T1000 (cell line): ENCODE measurements at regions not wholly inside any gene's neighbourhood (a gene's known extent, or its start where the extent isn't known, plus 50 kb on each side); places are given as distances from the start of the nearest gene placed in this dataset.
"Not testable (repeated sequence)": the region's sequence is repeated elsewhere in the genome, so short reads cannot be mapped to it uniquely, and the experiment has no call there.

ENCODE experiments used
- DNase-seq: peaks from one replicate; lab custom pipeline; 2025; ENCODE audit warnings: mixed read lengths; lab: John Stamatoyannopoulos, UW

DNA sequence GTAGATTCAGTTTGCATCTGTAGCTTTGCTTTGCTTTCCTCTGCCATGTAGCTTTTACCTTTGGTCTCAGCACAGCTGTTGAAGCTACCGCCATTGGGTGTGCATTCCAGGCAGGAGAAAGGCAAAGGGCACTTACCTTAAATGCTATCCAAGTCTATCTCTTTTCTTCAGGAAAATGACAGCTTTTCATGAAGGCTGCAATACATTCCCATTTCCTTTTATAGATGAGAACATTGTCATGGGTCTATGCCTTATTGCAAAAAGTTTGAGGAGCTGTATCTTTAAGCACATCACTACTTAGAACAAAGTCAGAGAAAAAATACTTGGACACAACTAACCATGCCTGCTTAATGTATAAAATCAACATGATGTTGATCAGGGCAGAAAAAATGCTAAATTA lies 266.8 kb downstream of the DOK5 start:
- no peak for DNase-seq

- no peak for DNase-seq
These were observed 261.0 kb downstream of the DOK5 start for GRCh38 chr20:54736421-54736820.

DNA sequence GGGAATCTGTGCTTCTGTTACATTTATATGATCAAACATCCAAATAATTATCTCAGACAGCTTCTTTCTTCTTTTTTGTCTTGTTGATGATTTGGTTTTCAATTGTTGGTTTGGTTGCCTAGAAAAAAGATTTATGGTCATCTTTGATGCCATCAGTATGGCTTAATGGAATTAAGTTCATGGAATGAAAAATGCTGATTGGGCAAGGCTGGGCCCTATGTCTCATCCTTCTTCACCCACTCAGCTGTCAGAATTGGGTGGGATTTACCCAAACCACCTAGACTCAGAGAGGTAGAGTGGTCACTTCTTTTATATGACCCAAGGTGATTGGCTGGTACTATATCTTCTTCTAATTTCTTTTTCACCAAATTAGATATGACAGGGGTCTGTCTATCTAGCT lies 258.3 kb downstream of the DOK5 start:
- DNase-seq = no peak

DNA sequence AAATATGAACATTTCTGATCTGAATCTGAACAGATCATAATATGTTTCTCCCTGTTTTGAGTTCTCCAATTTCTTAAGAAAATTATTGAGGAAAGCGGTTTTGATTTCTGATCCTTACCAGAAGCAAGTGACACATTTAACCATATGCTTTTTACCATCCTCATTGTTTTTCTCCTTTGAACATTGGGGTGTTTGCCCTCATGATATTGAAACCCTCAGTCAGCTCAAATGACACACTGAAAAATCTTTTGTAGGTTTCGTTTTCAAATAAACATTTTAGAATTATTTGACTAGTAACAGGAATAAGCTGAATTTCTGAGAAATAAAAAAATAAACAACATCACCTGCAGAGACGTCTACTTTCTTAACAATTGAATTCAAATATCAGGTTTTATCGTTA lies 252.1 kb downstream of the DOK5 start:
- DNase-seq = no peak

DNA sequence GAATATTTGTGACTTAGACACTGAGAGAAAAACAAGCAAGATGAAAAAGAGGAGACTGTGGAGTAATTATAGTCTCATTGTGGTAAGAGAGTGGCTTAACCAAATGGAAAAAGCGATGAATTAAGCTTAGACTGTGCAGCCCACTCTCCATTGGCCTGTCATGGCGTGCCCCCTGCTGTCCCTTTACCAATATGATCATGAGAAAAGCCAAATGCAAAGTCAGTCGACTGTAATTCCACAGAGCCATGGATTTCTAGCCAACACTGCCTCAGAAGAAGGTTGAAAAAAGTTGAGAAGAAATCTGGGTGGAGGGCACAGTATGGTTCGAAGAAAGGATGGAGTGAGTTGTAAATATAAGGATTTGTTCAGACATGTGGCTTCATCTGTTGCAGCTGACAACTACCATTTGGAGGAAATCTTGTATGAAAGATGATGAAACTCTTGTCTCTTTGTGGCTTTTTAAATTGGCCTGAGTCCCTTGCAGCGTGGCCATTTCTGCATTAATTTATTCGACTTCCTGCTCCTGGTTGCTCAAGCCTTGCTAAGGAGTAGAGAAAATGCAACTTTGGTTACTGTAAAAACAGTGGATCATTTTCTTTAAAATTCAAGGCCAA lies 251.4 kb downstream of the DOK5 start:
- DNase-seq = no peak

DNA sequence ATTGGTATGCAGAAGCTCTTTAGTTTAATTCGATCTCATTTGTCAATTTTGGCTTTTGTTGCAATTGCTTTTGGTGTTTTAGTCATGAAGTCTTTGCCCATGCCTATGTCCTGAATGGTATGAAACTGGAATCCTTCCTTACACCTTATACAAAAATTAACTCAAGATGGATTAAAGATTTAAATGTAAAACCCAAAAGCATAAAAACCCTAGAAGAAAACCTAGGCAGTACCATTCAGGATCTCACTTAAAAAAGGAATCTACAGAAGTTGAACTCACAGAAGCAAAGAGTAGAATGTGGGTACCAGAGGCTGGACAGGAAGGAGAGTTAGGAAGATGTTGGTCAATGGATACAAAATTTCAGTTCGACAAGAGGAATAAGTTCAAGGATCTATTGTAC lies 249.9 kb downstream of the DOK5 start:
- DNase-seq = not testable (repeated sequence)

GRCh38 chr20:54723723-54724122 lies 248.3 kb downstream of the DOK5 start:
- DNase-seq = no peak

GRCh38 chr20:54717983-54718382 lies 242.6 kb downstream of the DOK5 start:
- DNase-seq = no peak

GRCh38 chr20:54716790-54717189 lies 241.4 kb downstream of the DOK5 start:
- no peak for DNase-seq

DNA sequence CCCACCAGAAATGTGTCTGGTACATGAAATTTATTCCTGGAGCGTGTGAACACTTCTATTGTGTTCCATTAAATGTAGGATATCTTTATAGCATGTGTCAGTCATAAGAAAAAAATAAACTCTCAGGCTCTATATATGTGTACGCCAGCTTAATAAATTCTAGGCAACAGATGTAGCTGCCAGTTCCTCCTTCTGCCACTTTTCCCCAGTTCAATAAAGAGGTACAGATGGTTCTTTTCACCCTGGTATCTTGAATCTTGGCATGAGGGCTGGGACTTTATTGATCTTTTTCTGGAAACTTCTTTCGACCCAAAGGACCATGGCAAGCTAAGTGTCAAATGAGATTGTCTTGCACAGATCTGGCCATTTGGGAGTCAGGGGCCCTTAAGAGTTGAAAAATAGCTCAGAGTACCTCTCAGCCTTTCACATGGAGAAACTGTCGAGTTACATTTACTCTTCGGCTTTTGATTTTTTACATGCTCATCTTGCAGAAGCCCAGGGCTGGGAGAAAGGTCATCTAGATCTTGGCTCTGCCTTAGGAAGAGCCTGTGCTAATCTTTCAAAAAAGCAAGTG lies 240.9 kb downstream of the DOK5 start:
- no peak for DNase-seq

DNA sequence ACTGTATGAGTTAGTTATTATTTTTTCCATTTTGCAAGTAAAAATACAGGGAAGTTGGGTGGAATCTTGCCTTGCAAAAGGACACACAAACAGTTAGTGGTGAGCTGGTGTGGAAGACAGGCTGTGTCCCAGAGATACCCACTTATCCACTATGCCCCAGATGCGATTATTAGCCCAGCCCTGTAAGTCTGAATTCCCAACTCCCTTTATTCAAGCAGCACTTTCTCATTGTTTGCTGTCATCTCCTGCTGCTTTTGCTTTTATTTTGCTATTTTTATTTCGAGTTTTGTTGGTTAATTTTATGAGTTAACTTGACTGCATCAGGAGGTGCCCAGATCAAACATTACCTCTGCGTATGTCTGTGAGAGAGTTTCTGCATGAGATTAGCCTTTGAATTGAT lies 239.4 kb downstream of the DOK5 start:
- DNase-seq = no peak

DNA sequence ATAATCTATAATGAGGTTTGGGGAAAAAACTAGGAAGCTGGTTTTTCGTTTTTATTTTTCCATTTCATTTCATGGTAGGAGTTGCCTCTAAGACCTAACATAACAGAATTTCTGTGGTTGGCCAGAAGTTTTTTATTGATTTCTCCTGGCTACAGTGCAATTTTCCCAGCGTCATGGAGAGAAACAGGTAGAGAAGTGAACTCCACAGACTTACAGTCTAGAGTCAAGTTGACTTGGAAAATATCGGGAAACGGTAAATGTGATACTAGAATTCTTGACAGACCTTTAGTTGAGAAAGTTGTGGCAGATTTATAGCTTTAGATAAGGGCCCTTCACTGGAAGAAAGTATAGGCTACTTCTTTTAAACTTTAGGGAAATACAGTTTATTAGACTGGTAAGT lies 238.3 kb downstream of the DOK5 start:
- DNase-seq = no peak

- no peak for DNase-seq
These were observed 235.7 kb downstream of the DOK5 start for GRCh38 chr20:54711071-54711470.

DNA sequence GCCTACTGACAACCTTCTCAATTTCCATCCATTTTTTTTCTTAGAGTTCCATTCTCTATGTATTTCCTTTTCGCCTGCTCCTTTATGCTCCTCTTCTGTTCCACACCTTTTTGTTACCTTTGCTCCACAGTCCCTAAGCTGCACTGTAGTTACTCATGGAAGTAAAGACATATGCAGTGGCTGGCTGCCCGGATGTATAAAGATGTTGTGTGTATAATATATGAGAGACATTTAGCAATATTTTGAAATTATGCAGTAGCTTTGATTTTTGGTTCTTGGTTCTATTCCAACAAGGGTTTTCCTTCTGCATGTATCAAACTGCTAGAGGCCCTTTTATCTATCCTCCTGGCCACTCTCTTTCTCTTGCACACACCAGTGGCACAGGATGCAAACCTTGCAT lies 234.9 kb downstream of the DOK5 start:
- DNase-seq = no peak

DNA sequence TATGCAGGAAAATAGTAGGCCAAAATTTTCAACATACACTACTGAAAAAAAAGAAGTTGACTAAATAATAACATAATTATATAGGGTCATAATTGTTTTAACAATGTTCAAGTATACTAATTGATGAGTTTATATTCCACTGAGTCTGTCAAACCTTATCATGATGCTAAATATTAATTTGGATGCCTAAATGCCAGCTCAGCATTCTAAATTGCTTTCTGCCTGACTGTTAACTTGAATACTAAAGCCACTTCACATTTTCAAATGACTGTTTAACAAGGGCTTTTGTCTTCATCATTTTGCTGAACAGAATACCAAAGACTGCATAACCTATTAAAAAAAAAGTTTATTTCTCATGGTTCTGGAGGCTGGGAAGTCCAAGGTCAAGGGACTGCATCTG lies 232.8 kb downstream of the DOK5 start:
- no peak for DNase-seq

GRCh38 chr20:54707801-54708200 lies 232.4 kb downstream of the DOK5 start:
- no peak for DNase-seq

- no peak for DNase-seq
These were observed 231.2 kb downstream of the DOK5 start for GRCh38 chr20:54706581-54706980.

DNA sequence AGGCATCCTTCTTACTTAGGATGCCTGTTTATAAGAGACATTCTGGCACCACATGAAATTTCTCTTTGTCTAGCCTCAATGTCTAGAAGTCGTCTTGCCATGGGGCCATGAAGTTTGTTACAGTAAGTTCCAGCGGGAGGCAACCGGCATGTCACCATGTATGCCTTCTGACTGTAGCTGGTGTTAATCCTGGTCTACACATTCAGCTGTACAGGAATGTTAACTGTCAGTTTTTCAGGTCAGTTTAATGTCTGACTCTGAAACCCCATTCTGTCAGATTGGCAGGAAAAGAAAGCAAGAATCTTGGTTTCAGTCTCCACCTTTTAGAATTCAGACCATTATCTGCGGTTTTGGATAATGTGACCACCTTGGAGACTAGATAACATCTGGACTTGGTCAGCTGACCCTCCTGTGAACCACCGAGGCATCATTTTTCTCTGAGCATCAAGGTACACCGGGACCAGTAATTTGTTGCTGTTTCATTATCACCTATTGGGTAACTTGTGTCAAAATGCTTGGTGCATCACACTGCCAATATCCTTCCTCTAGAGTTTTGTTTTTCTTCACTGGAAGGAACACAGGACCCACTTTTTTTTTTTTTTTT lies 228.7 kb downstream of the DOK5 start:
- DNase-seq = no peak
